ENCODE measurements at regions not wholly inside any gene's neighbourhood (a gene's known extent, or its start where the extent isn't known, plus 50 kb on each side); places are given as distances from the start of the nearest gene placed in this dataset.
"Not testable (repeated sequence)": the region's sequence is repeated elsewhere in the genome, so short reads cannot be mapped to it uniquely, and the experiment has no call there.

GRCh38 chr18:4758980-4759379 is 303.9 kb upstream of the DLGAP1 start:
- no peak for DNase-seq

GRCh38 chr18:4755848-4756247 is 300.7 kb upstream of the DLGAP1 start:
- no peak for DNase-seq

GRCh38 chr18:4753151-4753550 is 298.0 kb upstream of the DLGAP1 start:
- DNase-seq: not testable (repeated sequence)

GRCh38 chr18:4751523-4751922 is 296.4 kb upstream of the DLGAP1 start:
- DNase-seq: no peak

- no peak for DNase-seq
These were observed 295.6 kb upstream of the DLGAP1 start for GRCh38 chr18:4750393-4751346.

- no peak for DNase-seq
These were observed 293.9 kb upstream of the DLGAP1 start for GRCh38 chr18:4748975-4749374.

GRCh38 chr18:4734903-4735302 is 279.8 kb upstream of the DLGAP1 start:
- no peak for DNase-seq

- no peak for DNase-seq
These were observed 278.9 kb upstream of the DLGAP1 start for GRCh38 chr18:4734021-4734420.

- peak; percentile 3 to 46 for DNase-seq
These were observed 266.4 kb upstream of the DLGAP1 start for GRCh38 chr18:4721545-4721944.

GRCh38 chr18:4720518-4720917 is 265.4 kb upstream of the DLGAP1 start:
- no peak for DNase-seq

- no peak for DNase-seq
These were observed 250.8 kb upstream of the DLGAP1 start for GRCh38 chr18:4705894-4706293.

- DNase-seq: no peak
These were observed 249.7 kb upstream of the DLGAP1 start for GRCh38 chr18:4704781-4705180.

- no peak for DNase-seq
These were observed 236.7 kb upstream of the DLGAP1 start for GRCh38 chr18:4691836-4692235.

GRCh38 chr18:4678685-4679084 is 223.6 kb upstream of the DLGAP1 start:
- not testable (repeated sequence) for DNase-seq

- DNase-seq: no peak
These were observed 221.9 kb upstream of the DLGAP1 start for GRCh38 chr18:4677006-4677405.

GRCh38 chr18:4672162-4672561 is 217.1 kb upstream of the DLGAP1 start:
- peak; percentile 51 to 56 for DNase-seq

- DNase-seq: no peak
These were observed 203.7 kb upstream of the DLGAP1 start for GRCh38 chr18:4658804-4659203.

GRCh38 chr18:4653418-4653817 is 198.3 kb upstream of the DLGAP1 start:
- DNase-seq: no peak

GRCh38 chr18:4641771-4642368 is 186.8 kb upstream of the DLGAP1 start:
- no peak for DNase-seq

GRCh38 chr18:4640349-4641012 is 185.4 kb upstream of the DLGAP1 start:
- DNase-seq: peak in 1 of 2 experiments; percentile 4

- peak in 1 of 2 experiments; percentile 32 for DNase-seq
These were observed 184.7 kb upstream of the DLGAP1 start for GRCh38 chr18:4639628-4640310.

- DNase-seq: no peak
These were observed 183.6 kb upstream of the DLGAP1 start for GRCh38 chr18:4638680-4639079.

GRCh38 chr18:4637876-4638275 is 182.8 kb upstream of the DLGAP1 start:
- no peak for DNase-seq

Measured in NCI-H526 (cell line).